CD14-positive monocyte (primary cell): ENCODE measurements at regions not wholly inside any gene's neighbourhood (a gene's known extent, or its start where the extent isn't known, plus 50 kb on each side); places are given as distances from the start of the nearest gene placed in this dataset.

ENCODE experiments used
- DNase-seq, 3 donors: peaks; one replicate each; pipeline ENCODE4 v3.0.0-alpha.2; 2011 to 2022
- H2AFZ ChIP-seq: 2 replicates; pipeline ENCODE4 v1.6.0; 2012; ENCODE audit warnings: mild to moderate bottlenecking, low read depth, low read length, inconsistent platforms; ENCODE audit not compliant: insufficient read depth, poor library complexity, severe bottlenecking
- H3K27ac ChIP-seq, 2 donors: 1 replicate in 1 of 2; 2 replicates in 1 of 2; pipeline ENCODE4 v1.5.1; 2012 to 2013; ENCODE audit warnings: low read length in 2 of 2, control low read depth in 1 of 2, inconsistent platforms in 1 of 2, low read depth in 1 of 2, mild to moderate bottlenecking in 1 of 2
- H3K27me3 ChIP-seq, 2 donors: one replicate each; pipeline versions ENCODE4 v1.6.0 to v1.6.1; 2011 to 2013; ENCODE audit warnings: low read length in 2 of 2; ENCODE audit not compliant: control insufficient read depth in 2 of 2, insufficient read depth in 2 of 2
- H3K36me3 ChIP-seq, 2 donors: replicated peaks in 1 of 2; 1 replicate in 1 of 2; 2 replicates in 1 of 2; pipeline versions ENCODE4 v1.5.1 to v1.6.1; 2012 to 2013; ENCODE audit warnings: low read length in 2 of 2, control low read depth in 1 of 2, inconsistent platforms in 1 of 2, mild to moderate bottlenecking in 1 of 2; ENCODE audit not compliant: insufficient read depth in 2 of 2, control insufficient read depth in 1 of 2
- H3K4me1 ChIP-seq, 2 donors: 1 replicate in 1 of 2; 2 replicates in 1 of 2; pipeline versions ENCODE4 v1.5.1 to v1.6.1; 2012 to 2013; ENCODE audit warnings: low read length in 2 of 2, control low read depth in 1 of 2, inconsistent platforms in 1 of 2, mild to moderate bottlenecking in 1 of 2, moderate library complexity in 1 of 2; ENCODE audit not compliant: insufficient read depth in 2 of 2, control insufficient read depth in 1 of 2
- H3K4me2 ChIP-seq: replicated peaks from 2 replicates; pipeline ENCODE3; 2012; ENCODE audit warnings: low read length, moderate library complexity, mild to moderate bottlenecking; ENCODE audit not compliant: poor library complexity, severe bottlenecking; ENCODE audit errors: extremely low read depth
- H3K4me3 ChIP-seq, 3 experiments: fragments of 200-600 bp in 1 of 3; sonication (generic) in 1 of 3; replicated peaks in 1 of 3; 1 replicate in 2 of 3; 2 replicates in 1 of 3; pipeline ENCODE4 v1.5.1; 2011 to 2013; ENCODE audit warnings: low read length in 3 of 3, mild to moderate bottlenecking in 3 of 3, control low read depth in 2 of 3, low read depth in 2 of 3, inconsistent platforms in 1 of 3, moderate library complexity in 1 of 3
- H3K79me2 ChIP-seq: 2 replicates; pipeline ENCODE4 v1.6.0; 2012; ENCODE audit warnings: mild to moderate bottlenecking, control low read depth, inconsistent platforms, low read length, moderate library complexity; ENCODE audit not compliant: insufficient read depth
- H3K9ac ChIP-seq: 2 replicates; pipeline ENCODE4 v1.6.0; 2017; ENCODE audit warnings: low read length, mild to moderate bottlenecking; ENCODE audit not compliant: insufficient read depth, poor library complexity, severe bottlenecking
- H3K9me3 ChIP-seq, 2 donors: replicated peaks in 1 of 2; 1 replicate in 1 of 2; 2 replicates in 1 of 2; pipeline versions ENCODE4 v1.5.1 to v1.6.1; 2012 to 2013; ENCODE audit warnings: low read length in 2 of 2, control low read depth in 1 of 2; ENCODE audit not compliant: control insufficient read depth in 1 of 2, insufficient read depth in 1 of 2
- H4K20me1 ChIP-seq: 2 replicates; pipeline ENCODE4 v1.6.0; 2012; ENCODE audit warnings: mild to moderate bottlenecking, low read length, control low read depth, moderate library complexity; ENCODE audit not compliant: insufficient read depth
- H3K27ac Mint-ChIP-seq, 7 donors: one replicate each; pipeline ENCODE4 v1.8.0; 2020; ENCODE audit warnings: mild to moderate bottlenecking in 7 of 7, mixed read lengths in 7 of 7, moderate library complexity in 6 of 7, inconsistent platforms in 2 of 7
- H3K27me3 Mint-ChIP-seq, 3 donors: one replicate each; pipeline ENCODE4 v1.8.0; 2021 to 2022; ENCODE audit warnings: low read depth in 3 of 3, mild to moderate bottlenecking in 3 of 3, mixed read lengths in 3 of 3, moderate library complexity in 3 of 3, inconsistent platforms in 1 of 3
- H3K36me3 Mint-ChIP-seq, 2 donors: one replicate each; pipeline ENCODE4 v1.8.0; 2020; ENCODE audit warnings: mixed read lengths in 2 of 2, inconsistent platforms in 1 of 2, mild to moderate bottlenecking in 1 of 2
- H3K4me1 Mint-ChIP-seq: one replicate; pipeline ENCODE4 v1.8.0; 2020; ENCODE audit warnings: mild to moderate bottlenecking, mixed read lengths
- H3K4me3 Mint-ChIP-seq, 2 donors: one replicate each; pipeline ENCODE4 v1.8.0; 2020; ENCODE audit warnings: mild to moderate bottlenecking in 2 of 2, mixed read lengths in 2 of 2, moderate library complexity in 1 of 2
- H3K9me3 Mint-ChIP-seq, 7 donors: one replicate each; pipeline ENCODE4 v1.8.0; 2020 to 2022; ENCODE audit warnings: mixed read lengths in 7 of 7, mild to moderate bottlenecking in 6 of 7, moderate library complexity in 6 of 7, inconsistent platforms in 2 of 7
- CTCF ChIP-seq: fragments of 200-600 bp; IDR thresholded peaks from one replicate; pipeline ENCODE4 v1.8.0; 2022; ENCODE audit warnings: antibody characterized with exemption, mild to moderate bottlenecking
- whole genome bisulfite sequencing: methylation state at CpG from one replicate; pipeline ENCODE4 v1.1.5; 2013; ENCODE audit warnings: missing lambda C conversion rate; ENCODE audit not compliant: insufficient coverage; 5-methylcytosine and 5-hydroxymethylcytosine counted together
- intact Hi-C, 2 donors: fragments of 100-400 bp; cut with micrococcal nuclease; formaldehyde crosslinking; loops; one replicate each; pipeline versions ENCODE4 v1.15.0 to v1.15.1; 2023

- Mint-ChIP-seq H3K9me3 (peaks cover 0 to 10% (median 3%) of the 10 kb centered on the region in 7 donors), H3K36me3 (peaks cover 0 to 2% of the 10 kb centered on the region in 2 donors), H3K27me3 (no peaks in the 10 kb centered on the region), H3K4me1 (peaks cover 20% of the 10 kb centered on the region), H3K27ac (no peak overlapping the region), H3K4me3 (no peak overlapping the region)
- TF ChIP-seq CTCF, result no peak
- no peak for DNase-seq
- Histone ChIP-seq H3K4me2 (no peak overlapping the region), H3K9me3 (peaks cover 0 to 7% of the 10 kb centered on the region in 2 donors), H4K20me1 (no peaks in the 10 kb centered on the region), H3K4me3 (no peak overlapping the region), H3K27ac (no peak overlapping the region), H2AFZ (no peak overlapping the region), H3K79me2 (no peaks in the 10 kb centered on the region), H3K4me1 (peaks cover 0 to 14% of the 10 kb centered on the region in 2 donors), H3K36me3 (no peaks in the 10 kb centered on the region), H3K27me3 (no peaks in the 10 kb centered on the region), H3K9ac (no peak overlapping the region)
- 67% methylated on average over 1 of the region's 2 CpGs for WGBS
- intact Hi-C loops, result no loop called here
Observed at GRCh38 chr5:50564079-50564478, 102.4 kb upstream of the PARP8 start.

- Histone ChIP-seq H3K27me3 (no peaks in the 10 kb centered on the region), H3K27ac (no peak overlapping the region), H3K9ac (no peak overlapping the region), H3K36me3 (no peaks in the 10 kb centered on the region), H3K9me3 (peaks cover 0 to 7% of the 10 kb centered on the region in 2 donors), H3K79me2 (no peaks in the 10 kb centered on the region), H3K4me1 (peaks cover 0 to 12% of the 10 kb centered on the region in 2 donors), H3K4me3 (no peak overlapping the region), H3K4me2 (no peak overlapping the region), H4K20me1 (no peaks in the 10 kb centered on the region), H2AFZ (no peak overlapping the region)
- Mint-ChIP-seq H3K9me3 (peaks cover 0 to 13% (median 4%) of the 10 kb centered on the region in 7 donors), H3K27ac (no peak overlapping the region), H3K27me3 (no peaks in the 10 kb centered on the region), H3K4me3 (no peak overlapping the region), H3K4me1 (peaks cover 17% of the 10 kb centered on the region), H3K36me3 (peaks cover 0 to 2% of the 10 kb centered on the region in 2 donors)
- no peak for TF ChIP-seq CTCF
- no peak for DNase-seq
- no CpG with 5 or more reads among the region's 1 CpG for WGBS
- intact Hi-C loops, result no loop called here
Observed at GRCh38 chr5:50564558-50564957, 101.9 kb upstream of the PARP8 start.
